ENCODE measurements at regions not wholly inside any gene's neighbourhood (a gene's known extent, or its start where the extent isn't known, plus 50 kb on each side); places are given as distances from the start of the nearest gene placed in this dataset.

DNA sequence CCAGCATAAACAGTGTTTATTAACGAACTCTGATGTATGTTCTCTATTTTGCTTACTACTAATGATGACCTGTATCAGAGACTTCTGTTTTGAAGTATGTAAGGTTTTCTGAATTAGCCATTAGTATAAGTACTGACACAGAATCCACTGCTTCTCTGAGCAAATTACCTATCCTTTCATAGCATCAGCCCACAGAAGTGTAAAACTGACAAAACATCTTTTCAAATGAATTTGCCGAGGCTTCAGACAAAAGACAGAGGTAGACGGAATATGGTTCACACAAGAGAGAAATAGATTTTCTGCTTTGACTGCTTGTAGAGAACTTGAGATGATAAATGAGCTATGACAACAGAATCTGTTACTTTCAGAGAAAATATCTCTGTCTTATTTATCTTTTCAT is 1051.6 kb downstream of the AMY1C start:
- TF ChIP-seq, protein P1, sequence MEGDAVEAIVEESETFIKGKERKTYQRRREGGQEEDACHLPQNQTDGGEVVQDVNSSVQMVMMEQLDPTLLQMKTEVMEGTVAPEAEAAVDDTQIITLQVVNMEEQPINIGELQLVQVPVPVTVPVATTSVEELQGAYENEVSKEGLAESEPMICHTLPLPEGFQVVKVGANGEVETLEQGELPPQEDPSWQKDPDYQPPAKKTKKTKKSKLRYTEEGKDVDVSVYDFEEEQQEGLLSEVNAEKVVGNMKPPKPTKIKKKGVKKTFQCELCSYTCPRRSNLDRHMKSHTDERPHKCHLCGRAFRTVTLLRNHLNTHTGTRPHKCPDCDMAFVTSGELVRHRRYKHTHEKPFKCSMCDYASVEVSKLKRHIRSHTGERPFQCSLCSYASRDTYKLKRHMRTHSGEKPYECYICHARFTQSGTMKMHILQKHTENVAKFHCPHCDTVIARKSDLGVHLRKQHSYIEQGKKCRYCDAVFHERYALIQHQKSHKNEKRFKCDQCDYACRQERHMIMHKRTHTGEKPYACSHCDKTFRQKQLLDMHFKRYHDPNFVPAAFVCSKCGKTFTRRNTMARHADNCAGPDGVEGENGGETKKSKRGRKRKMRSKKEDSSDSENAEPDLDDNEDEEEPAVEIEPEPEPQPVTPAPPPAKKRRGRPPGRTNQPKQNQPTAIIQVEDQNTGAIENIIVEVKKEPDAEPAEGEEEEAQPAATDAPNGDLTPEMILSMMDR (conservative IDR thresholded peaks at IDR 0.05; ENCODE audit: low read length), result no peak
- TF ChIP-seq EZH2phosphoT487 (IDR thresholded peaks at IDR 0.05; ENCODE audit: borderline replicate concordance, low read depth, low read length), result no peak

Data from OCI-LY7 (cell line).